GM13976 (cell line): ENCODE measurements at regions not wholly inside any gene's neighbourhood (a gene's known extent, or its start where the extent isn't known, plus 50 kb on each side); places are given as distances from the start of the nearest gene placed in this dataset.
A peak's percentile ranks its signal among the peaks of the same experiment; 100 is the strongest.

Experiments
- DNase-seq: peaks from one replicate; pipeline ENCODE4 v3.0.0; 2012; ENCODE audit warnings: low spot score
- CTCF ChIP-seq: IDR thresholded peaks from 2 replicates; pipeline ENCODE4 v1.5.1; 2012; ENCODE audit warnings: borderline replicate concordance, mild to moderate bottlenecking; ENCODE audit not compliant: insufficient read depth; ENCODE audit errors: extremely low read depth, missing control alignments, control extremely low read depth
- in situ Hi-C: fragments of 300-500 bp; cut with MboI; formaldehyde crosslinking; loops from one replicate; pipeline ENCODE4 v1.12.0; 2022; ENCODE audit warnings: low sequenced_read_pairs, mixed read lengths, inconsistent platforms; ENCODE audit not compliant: unreplicated experiment

GRCh38 chr16:62254847-62255246 lies 218.6 kb upstream of the CDH8 start:
- in situ Hi-C loops: no loop called here
- no peak for TF ChIP-seq CTCF
- no peak for DNase-seq

GRCh38 chr16:62254372-62254771 lies 218.1 kb upstream of the CDH8 start:
- in situ Hi-C loops: no loop called here
- no peak for DNase-seq

DNA sequence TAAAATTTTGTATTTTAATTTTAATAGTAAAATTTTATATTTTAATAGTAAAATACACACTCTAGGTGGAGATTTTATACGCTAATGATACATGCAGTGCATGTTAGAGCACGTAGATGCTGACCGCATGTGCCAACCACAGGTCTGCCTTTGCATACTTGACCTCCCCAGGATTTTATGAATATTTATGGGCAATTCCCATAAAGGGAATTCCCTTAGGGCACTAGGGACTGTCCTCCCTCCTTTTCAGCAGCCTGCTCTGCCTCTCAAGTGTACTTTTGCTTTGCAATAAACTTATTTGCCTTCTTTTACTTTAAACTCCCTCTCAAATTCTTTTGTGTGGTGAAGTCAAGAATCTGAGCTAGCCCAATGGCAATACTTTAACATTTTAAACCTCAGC lies 217.7 kb upstream of the CDH8 start:
- no peak for TF ChIP-seq CTCF
- no peak for DNase-seq
- in situ Hi-C loops: no loop called here

More at GRCh38 chr16:62254372-62254771, 218.1 kb upstream of the CDH8 start:
- no peak for TF ChIP-seq CTCF

GRCh38 chr16:62249069-62249468 lies 212.8 kb upstream of the CDH8 start:
- DNase-seq: no peak
- in situ Hi-C loops: no loop called here
- TF ChIP-seq CTCF: no peak

GRCh38 chr16:62240722-62241121 lies 204.5 kb upstream of the CDH8 start:
- TF ChIP-seq CTCF: no peak
- DNase-seq: no peak
- in situ Hi-C loops: no loop called here

DNA sequence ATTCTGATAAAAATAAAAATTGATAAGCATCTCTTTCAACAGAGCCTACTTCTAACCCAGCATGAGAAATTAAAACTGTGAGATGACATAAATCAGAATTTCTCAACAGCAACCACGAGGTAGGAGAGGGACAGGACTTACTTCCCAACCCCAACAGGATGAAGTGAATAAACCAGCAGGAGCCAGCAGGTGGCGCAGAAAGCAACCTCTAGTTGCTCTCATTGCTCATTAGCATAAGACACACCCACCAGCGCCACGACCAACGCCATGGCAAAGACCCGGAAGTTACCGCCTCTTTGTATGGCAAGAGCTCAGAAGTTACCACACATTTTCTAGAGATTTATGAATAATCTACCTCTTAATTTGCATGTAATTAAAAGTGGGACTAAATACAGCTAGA lies 189.4 kb upstream of the CDH8 start:
- DNase-seq: no peak
- in situ Hi-C loops: no loop called here
- TF ChIP-seq CTCF: peak; percentile 15

- DNase-seq: no peak
- no peak for TF ChIP-seq CTCF
- in situ Hi-C loops: no loop called here
These were observed 188.5 kb upstream of the CDH8 start for GRCh38 chr16:62224646-62225209.
